Fibroblast of mammary gland (primary cell): ENCODE measurements at regions not wholly inside any gene's neighbourhood (a gene's known extent, or its start where the extent isn't known, plus 50 kb on each side); places are given as distances from the start of the nearest gene placed in this dataset.
"Not testable (repeated sequence)": the region's sequence is repeated elsewhere in the genome, so short reads cannot be mapped to it uniquely, and the experiment has no call there.

Experiments used
- DNase-seq: peaks from one replicate; pipeline ENCODE4 v3.0.0-alpha.2; 2010; ENCODE audit warnings: low read depth
- H3K4me3 ChIP-seq: 2 replicates; pipeline ENCODE4 v1.5.1; 2011; ENCODE audit warnings: low read depth, mild to moderate bottlenecking, low read length, moderate library complexity; ENCODE audit not compliant: control insufficient read depth
- TF ChIP-seq, protein P1 (sequence below): conservative IDR thresholded peaks from 2 replicates; pipeline ENCODE4 v1.5.1; 2011; ENCODE audit warnings: low read depth, low read length, inconsistent platforms; ENCODE audit not compliant: control insufficient read depth, insufficient read depth

DNA sequence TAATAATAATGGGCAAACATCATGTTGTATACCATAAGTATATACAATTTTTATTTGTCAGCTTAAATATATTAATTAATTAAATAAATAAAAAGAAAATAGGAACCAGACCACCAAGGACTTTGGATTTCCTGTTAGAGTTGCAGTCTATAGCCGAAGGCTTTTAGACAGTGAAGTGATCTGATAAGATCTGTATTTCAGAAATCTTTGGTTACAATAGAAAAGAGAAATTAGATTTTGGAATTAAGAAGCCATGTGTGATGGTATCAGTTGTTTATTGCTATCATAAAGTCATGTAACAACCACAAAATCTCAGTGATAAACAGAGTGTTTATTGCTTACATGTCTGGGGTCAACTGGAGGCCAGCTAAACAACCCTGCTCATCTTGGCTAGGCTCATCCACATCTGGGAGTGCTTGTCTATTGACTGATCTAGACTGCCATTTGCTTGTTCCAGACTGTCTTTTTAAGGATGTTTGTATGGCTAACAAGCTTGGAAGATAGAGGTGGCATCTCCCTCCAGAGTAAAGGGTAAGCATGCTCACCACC lies 142.1 kb upstream of the USP9X start:
- no peak for DNase-seq
- H3K4me3 ChIP-seq: no peak overlapping the region
- TF ChIP-seq, protein P1, sequence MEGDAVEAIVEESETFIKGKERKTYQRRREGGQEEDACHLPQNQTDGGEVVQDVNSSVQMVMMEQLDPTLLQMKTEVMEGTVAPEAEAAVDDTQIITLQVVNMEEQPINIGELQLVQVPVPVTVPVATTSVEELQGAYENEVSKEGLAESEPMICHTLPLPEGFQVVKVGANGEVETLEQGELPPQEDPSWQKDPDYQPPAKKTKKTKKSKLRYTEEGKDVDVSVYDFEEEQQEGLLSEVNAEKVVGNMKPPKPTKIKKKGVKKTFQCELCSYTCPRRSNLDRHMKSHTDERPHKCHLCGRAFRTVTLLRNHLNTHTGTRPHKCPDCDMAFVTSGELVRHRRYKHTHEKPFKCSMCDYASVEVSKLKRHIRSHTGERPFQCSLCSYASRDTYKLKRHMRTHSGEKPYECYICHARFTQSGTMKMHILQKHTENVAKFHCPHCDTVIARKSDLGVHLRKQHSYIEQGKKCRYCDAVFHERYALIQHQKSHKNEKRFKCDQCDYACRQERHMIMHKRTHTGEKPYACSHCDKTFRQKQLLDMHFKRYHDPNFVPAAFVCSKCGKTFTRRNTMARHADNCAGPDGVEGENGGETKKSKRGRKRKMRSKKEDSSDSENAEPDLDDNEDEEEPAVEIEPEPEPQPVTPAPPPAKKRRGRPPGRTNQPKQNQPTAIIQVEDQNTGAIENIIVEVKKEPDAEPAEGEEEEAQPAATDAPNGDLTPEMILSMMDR: no peak

DNA sequence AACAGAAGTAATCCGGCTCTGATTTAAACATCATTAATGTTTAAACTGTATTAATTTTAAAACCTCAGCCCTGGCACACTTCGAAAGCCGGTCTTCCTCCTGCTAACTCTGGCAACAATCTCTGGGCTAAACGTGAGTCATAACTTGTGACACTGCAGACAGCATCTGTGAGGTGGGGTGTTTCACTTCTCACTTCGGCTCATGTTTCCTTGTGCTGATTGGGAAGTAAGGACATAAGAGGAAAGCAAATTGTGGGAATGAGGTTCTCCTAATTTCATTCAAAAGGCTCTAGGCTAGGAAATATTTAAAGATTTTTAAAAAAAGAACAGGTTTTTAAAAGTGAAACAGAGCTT lies 139.9 kb upstream of the USP9X start:
- no peak overlapping the region for H3K4me3 ChIP-seq
- peak; percentile 89 for DNase-seq
- TF ChIP-seq, protein P1: no peak

DNA sequence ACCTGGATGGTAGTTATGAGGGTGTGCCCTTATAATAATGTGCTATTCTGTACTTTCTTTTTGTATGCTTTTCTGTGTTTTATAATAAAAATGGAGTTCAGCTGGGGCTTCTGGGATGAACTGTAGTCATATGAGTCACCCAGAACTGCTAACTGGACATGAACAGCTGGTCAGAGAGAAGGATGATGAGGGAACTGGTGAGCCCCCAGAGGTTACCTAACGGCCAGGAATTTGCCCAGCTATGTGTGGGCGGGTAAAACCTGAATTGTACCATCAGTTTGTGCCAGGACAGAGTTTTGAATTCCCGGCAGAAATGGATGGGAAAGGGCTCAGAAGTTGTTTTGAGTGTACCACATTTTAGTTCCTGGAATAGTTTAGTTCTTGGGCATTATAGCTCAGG lies 138.0 kb upstream of the USP9X start:
- no peak overlapping the region for H3K4me3 ChIP-seq
- peak; percentile 68 for DNase-seq
- TF ChIP-seq, protein P1: no peak

DNA sequence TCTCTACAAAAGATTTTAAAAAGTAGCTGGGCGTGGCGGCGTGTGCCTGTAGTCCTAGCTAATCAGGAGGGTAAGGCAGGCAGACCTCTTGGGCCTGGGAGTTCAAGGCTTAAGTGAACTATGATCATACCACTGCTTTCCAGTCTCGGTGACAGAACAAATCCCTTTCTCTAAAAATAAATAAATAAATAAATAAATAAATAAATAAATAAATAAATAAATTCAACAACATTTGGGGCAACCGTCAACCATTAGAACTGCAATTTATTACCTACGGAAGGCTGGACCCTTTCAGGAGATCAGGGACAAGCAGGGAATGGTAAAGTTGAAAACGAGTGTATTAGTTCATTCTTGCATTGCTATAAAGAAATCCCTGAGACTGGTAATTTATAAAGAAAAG lies 136.2 kb upstream of the USP9X start:
- no peak for DNase-seq
- H3K4me3 ChIP-seq: no peak overlapping the region
- TF ChIP-seq, protein P1: no peak

DNA sequence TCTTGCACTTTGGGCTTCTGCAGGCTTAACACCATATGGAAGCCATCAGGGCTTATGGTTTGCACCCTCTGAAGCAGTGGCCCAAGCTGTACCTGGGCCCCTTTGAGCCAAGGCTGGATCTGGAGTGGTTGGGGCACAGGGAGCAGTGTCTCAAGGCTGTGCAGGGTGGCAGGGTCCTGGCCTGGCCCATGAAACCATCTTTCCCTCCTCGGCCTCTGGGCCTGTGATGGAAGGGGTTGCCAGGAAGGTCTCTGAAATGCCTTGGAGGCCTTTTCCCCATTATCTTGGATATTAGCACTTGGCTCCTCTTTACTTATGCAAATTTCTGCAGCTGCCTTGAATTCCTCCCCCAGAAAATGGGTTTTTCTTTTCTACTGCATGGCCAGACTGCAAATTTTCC lies 134.7 kb upstream of the USP9X start:
- no peak for DNase-seq
- H3K4me3 ChIP-seq: no peak overlapping the region
- TF ChIP-seq, protein P1: no peak

DNA sequence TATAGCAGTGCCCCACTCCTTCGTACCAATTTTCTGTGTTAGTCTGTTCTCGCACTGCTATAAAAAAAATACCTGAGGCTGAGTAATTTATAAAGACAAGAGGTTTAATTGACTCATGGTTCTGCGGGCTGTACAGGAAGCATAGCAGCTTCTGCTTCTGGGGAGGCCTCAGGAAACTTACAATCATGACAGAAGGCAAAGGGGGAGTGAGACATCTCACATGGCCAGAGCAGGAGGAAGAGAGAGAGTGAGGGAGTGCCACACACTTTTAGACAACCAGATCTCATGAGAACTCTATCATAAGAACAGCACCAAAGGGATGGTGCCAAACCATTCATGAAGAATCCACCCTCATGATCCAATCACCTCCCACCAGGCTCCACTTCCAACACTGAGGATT lies 133.8 kb upstream of the USP9X start:
- H3K4me3 ChIP-seq, DNase-seq: not testable (repeated sequence)

DNA sequence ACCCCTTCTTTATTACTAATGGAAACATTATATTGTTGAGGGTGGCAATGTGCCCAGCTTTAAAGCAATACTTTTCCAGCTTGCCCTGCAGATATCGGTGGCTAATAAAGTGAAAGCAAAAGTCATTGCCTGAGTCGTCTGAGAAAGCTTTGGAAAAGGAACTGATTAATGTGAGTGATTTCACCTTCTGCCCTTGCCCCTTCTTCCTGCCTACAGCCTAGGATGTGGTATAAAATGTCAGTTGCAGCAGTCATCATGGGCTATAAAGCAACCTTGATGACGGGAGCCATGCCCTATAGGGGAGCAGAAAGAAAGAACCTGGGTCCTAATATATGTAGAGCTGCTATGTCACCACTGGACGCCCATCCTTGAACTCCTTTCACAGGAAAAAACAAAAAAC lies 132.4 kb upstream of the USP9X start:
- peak; percentile 28 for DNase-seq
- TF ChIP-seq, protein P1: no peak
- no peak overlapping the region for H3K4me3 ChIP-seq
